GM19023 (cell line): ENCODE measurements at regions not wholly inside any gene's neighbourhood (a gene's known extent, or its start where the extent isn't known, plus 50 kb on each side); places are given as distances from the start of the nearest gene placed in this dataset.

ENCODE experiments used
- ATAC-seq: cut with Tn5 transposase; IDR thresholded peaks from one replicate; pipeline ENCODE4 v1.9.1; 2021; ENCODE audit warnings: mild to moderate bottlenecking, moderate library complexity; ENCODE audit not compliant: unreplicated experiment

GRCh38 chr13:85497652-85498051 lies 301.6 kb downstream of the SLITRK6 start:
- no peak for ATAC-seq

- ATAC-seq, result no peak
Observed at GRCh38 chr13:85492283-85492682, 306.9 kb downstream of the SLITRK6 start.

- no peak for ATAC-seq
Observed at GRCh38 chr13:85486663-85487062, 312.6 kb downstream of the SLITRK6 start.

DNA sequence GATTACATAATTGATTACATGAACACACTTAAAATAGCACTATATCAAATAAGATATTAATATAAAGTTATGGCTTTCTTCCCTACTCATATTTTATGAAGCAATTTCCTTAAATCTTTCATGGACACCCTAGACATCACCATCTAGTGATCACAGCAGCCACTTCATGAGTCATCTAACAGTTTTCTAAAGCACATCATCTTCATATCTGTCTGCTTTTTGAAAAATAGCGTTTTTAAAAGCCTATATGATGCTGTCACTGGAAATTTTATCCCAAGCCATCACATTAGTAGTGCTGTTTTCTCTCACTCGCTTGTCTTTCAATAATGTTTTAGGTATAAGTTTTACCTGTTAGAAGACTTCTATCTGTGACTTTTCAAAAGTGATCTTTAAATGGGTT lies 326.1 kb downstream of the SLITRK6 start:
- no peak for ATAC-seq

DNA sequence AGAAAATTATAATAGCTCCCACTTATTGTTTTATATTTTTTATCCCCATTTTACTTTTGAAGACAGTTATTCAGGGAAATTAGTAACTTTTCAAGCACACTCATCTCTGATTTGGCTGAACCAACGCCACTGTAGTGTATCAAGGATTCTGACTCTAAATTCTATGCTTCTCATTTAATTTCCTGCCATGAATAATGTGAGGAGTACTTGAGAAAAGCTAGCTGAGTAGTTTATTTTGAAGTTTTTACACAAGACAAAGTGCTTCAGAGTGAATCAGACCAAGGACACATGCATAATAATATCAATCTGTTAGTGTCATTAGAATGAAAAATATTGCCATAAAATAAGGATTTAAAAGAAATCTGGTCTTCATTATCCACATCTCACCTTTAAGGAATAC lies 329.9 kb downstream of the SLITRK6 start:
- ATAC-seq, result no peak

GRCh38 chr13:85462792-85463425 lies 336.3 kb downstream of the SLITRK6 start:
- no peak for ATAC-seq

GRCh38 chr13:85461621-85462020 lies 337.6 kb downstream of the SLITRK6 start:
- no peak for ATAC-seq

- ATAC-seq, result no peak
Observed at GRCh38 chr13:85445534-85445933, 353.7 kb downstream of the SLITRK6 start.

DNA sequence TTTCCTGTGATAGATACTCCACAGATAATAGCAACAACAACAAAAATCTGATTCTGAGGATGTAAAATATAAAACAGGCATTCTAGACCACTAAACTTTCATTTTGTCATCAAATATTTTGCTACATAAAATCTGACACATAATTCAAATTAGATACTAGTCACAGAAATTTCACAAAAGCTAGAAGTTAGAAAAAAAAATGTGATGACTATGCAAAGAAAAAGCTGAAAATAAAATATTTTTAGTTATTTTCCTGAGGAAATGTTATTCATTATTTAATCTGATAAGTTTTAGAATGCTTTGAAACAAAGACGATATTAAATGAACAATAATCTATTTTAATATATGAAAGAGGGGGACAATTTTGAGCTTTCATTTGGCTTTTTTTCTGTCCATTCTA lies 357.2 kb downstream of the SLITRK6 start:
- no peak for ATAC-seq

DNA sequence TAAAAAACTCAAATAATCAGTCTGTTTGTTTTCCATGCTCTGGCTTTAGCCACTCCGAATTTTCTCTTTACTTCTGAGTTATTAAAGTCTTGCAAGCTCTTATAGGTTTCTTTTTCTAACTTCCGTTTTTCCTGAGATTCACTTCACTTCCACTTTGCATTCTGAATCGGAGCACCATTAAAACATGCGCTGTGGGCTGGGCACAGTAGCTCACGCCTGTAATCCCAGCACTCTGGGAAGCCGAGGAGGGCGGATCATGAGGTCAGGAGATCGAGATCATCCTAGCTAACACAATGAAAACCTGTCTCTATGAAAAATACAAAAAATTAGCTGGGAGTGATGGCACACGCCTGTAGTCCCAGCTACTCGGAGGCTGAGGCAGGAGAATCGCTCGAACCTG lies 357.9 kb downstream of the SLITRK6 start:
- no peak for ATAC-seq

DNA sequence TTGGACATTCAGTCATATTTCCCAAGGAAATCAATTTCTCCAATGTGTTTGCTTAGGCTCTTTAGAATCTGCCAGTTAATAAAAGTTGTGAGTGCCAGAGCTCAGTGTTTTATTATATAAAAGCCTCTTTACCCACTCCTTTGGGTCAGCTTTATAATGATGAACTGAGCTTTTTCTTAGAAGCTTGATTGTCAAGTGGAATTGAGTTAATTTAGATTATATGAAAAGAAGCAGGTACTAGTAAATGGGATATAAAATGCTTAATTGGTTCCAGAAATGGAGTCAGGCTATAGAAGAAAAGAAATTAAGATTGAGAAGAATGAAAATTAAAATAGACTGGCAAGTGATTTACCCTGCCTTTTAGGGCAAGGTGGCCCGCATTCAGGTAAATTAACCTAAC lies 363.2 kb downstream of the SLITRK6 start:
- no peak for ATAC-seq

GRCh38 chr13:85434927-85435326 lies 364.3 kb downstream of the SLITRK6 start:
- ATAC-seq, result no peak

DNA sequence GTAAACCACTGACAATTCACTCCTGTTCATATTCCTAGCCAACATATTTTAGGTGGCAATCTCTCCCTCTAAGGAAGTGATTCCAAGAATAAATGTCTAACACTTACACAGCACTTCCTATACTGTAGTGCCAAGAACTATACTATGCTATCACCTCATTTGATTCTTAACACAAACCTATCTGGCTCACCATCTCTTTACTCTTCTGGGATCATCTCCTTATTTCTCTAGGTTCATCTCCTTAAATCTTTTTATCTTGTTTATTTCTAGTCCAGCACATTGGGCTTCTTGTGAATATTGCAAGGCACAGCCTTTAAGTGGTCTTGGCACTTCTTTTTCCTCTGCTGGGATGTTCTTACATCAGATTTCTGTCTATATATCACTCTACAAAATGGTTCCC lies 366.3 kb downstream of the SLITRK6 start:
- no peak for ATAC-seq

DNA sequence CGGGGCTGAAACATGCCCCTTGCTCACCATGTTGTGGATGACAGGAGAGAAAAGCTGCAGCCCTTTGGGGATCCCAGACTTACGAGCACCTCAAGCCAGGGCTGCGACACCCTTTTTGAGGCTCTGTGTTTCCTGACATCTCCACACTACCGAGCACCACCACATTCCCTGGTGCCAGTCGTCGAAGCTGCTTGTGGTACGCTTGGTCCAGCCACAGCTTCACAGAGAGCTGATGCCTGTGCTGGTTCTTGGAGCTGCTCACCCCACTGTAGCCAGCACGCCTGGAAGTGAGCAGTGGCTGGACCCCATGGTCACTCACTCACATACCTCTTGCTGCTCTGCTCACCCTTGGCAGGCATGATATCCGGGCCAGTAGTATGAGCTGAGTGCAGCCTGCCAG lies 367.5 kb downstream of the SLITRK6 start:
- no peak for ATAC-seq

DNA sequence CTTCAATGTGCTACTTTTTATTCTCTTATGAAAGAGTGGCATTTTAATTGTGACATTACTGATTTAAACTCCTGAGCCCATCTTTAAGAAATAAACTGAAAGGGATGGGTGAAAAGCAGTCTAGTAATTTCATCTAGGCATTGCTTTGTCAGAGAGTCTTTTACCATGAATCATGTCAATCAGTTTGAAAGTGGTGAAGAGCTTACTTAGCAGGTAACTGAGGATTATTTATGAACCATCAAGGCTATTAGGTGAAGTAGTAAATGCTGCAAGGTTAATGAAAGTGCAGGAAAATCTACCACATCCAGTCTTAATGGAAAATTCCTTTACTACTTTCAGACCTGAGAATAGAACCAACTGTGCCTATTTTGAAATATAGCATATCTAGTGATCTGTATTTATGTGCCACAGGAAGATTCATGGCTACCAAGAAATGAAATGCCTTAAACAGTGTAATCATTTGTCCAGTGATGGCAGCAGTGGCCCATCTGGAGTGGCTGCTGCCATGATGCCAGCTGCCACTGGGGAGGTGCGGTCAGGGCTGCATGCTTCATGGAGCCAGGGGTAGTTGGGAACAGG lies 368.9 kb downstream of the SLITRK6 start:
- ATAC-seq, result no peak

- ATAC-seq, result no peak
Observed at GRCh38 chr13:85427416-85427815, 371.8 kb downstream of the SLITRK6 start.

- no peak for ATAC-seq
Observed at GRCh38 chr13:85420136-85420535, 379.1 kb downstream of the SLITRK6 start.

DNA sequence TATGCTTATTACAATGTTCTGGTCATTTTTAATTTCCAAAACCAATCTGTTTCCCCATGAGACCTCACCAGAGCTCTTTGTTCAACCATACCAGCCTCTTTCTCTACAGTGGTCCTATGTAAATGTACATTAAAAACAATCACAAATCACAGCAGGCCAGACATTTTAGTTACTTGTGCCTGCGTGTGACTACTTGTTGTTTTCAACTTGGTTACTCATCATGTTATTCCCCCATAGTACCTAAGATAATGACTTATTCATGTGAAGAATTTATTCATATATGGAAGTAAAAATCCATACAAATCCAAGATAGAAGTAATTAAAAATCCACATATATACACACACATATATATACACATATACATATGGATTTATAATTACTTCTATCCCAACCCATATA lies 379.6 kb downstream of the SLITRK6 start:
- no peak for ATAC-seq

- no peak for ATAC-seq
Observed at GRCh38 chr13:85417807-85418206, 381.4 kb downstream of the SLITRK6 start.

- ATAC-seq, result no peak
Observed at GRCh38 chr13:85413664-85414063, 385.6 kb downstream of the SLITRK6 start.

DNA sequence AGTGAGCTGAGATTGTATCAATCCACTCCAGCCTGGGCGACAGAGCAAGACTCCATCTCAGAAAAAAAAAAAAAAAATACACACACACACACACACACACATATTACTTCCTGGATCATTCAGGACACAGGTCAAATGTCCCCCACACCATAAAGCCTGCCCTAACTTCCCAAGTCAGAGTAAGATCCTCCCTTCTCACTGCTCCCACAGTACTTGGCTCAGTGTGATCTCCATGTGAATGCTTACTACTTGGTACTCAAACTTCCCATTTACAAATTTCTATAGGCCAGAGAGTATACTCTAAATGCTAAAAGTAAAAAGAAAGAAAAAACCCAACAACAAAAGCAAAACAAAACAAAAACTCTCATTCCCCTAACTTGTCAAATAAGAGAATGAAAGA lies 386.8 kb downstream of the SLITRK6 start:
- no peak for ATAC-seq

DNA sequence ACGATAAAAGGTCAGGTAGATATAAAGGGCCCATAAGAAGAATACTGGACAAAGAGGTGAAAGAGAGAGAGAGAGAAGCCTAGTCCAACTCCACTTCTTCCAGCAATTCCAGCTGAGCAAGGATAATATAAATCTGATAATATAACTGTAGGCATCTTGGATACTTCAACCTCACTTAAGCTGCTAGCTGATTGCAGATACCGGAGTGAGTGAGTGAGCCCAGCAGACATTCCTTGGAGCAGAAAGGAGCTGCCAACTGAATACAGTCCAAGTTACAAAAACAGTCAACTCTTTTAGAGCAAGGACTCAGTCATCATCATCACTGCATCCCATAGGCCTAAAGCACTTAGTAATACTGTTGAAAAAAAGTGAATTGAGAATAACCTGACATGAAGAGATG lies 387.6 kb downstream of the SLITRK6 start:
- no peak for ATAC-seq

DNA sequence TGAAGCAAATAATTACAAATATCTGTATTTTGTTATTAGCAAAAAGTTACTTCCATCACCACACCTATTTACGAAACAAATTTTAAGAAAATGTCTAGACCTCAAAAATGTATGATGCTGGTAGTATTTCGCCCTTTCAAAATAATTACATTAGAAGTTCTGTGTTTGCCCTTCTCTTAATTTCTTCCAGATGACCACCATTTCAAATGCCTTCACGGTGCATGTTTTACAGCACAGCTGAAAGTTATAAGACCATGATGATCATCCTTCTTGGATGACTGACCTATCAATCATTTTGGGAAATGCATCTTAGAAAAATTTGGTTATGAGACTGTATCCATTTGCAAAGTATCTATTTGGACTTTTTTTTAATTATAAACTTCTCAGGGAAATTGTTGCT lies 390.8 kb downstream of the SLITRK6 start:
- ATAC-seq, result no peak
